ENCODE measurements at regions not wholly inside any gene's neighbourhood (a gene's known extent, or its start where the extent isn't known, plus 50 kb on each side); places are given as distances from the start of the nearest gene placed in this dataset.

DNA sequence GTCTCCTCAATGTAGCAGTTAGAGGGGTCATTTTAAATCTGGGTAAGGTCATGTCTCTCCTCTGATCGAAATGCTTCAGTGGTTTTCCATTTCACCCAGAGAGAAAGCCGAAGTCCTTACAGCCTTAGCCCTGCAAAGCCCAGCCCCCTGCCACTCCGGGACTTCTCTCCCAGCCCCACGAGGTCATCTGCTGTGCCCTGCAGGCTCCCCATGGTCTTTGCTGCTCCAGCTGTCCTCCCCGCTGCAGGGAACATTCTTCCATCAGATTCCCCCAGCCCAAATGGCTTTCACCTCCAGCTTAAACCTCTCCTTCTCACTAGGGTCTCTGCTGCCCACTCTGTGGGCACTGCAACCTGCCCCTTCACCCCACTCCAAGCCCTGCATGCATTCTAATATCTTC lies 626.5 kb downstream of the NPHP4 start:
- no peak for TF ChIP-seq POLR2A (IDR thresholded peaks at IDR 0.05)
- TF ChIP-seq, protein P1, sequence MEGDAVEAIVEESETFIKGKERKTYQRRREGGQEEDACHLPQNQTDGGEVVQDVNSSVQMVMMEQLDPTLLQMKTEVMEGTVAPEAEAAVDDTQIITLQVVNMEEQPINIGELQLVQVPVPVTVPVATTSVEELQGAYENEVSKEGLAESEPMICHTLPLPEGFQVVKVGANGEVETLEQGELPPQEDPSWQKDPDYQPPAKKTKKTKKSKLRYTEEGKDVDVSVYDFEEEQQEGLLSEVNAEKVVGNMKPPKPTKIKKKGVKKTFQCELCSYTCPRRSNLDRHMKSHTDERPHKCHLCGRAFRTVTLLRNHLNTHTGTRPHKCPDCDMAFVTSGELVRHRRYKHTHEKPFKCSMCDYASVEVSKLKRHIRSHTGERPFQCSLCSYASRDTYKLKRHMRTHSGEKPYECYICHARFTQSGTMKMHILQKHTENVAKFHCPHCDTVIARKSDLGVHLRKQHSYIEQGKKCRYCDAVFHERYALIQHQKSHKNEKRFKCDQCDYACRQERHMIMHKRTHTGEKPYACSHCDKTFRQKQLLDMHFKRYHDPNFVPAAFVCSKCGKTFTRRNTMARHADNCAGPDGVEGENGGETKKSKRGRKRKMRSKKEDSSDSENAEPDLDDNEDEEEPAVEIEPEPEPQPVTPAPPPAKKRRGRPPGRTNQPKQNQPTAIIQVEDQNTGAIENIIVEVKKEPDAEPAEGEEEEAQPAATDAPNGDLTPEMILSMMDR (IDR thresholded peaks at IDR 0.05): no peak

Measured in breast epithelium (tissue), 3 donors.